22Rv1 (cell line): ENCODE measurements at regions not wholly inside any gene's neighbourhood (a gene's known extent, or its start where the extent isn't known, plus 50 kb on each side); places are given as distances from the start of the nearest gene placed in this dataset.
"Not testable (repeated sequence)": the region's sequence is repeated elsewhere in the genome, so short reads cannot be mapped to it uniquely, and the experiment has no call there.

Source experiments
- H3K27ac ChIP-seq: fragments of 450-650 bp; 2 replicates; pipeline ENCODE4 v1.5.1; 2017
- CTCF ChIP-seq: fragments of 450-650 bp; IDR thresholded peaks from 2 replicates; pipeline ENCODE4 v1.5.1; 2017; ENCODE audit warnings: mild to moderate bottlenecking
- ZFX ChIP-seq: fragments of 450-650 bp; IDR thresholded peaks from 2 replicates; pipeline ENCODE4 v1.6.1; 2017; ENCODE audit warnings: antibody characterized with exemption, borderline replicate concordance

- H3K27ac ChIP-seq = no peak overlapping the region
- TF ChIP-seq CTCF (peak; percentile 81), ZFX (no peak)
Measured at GRCh38 chr12:14238221-14238792, 127.2 kb upstream of the ATF7IP start.

GRCh38 chr12:14239350-14239934, 126.0 kb upstream of the ATF7IP start:
- H3K27ac ChIP-seq = no peak overlapping the region

DNA sequence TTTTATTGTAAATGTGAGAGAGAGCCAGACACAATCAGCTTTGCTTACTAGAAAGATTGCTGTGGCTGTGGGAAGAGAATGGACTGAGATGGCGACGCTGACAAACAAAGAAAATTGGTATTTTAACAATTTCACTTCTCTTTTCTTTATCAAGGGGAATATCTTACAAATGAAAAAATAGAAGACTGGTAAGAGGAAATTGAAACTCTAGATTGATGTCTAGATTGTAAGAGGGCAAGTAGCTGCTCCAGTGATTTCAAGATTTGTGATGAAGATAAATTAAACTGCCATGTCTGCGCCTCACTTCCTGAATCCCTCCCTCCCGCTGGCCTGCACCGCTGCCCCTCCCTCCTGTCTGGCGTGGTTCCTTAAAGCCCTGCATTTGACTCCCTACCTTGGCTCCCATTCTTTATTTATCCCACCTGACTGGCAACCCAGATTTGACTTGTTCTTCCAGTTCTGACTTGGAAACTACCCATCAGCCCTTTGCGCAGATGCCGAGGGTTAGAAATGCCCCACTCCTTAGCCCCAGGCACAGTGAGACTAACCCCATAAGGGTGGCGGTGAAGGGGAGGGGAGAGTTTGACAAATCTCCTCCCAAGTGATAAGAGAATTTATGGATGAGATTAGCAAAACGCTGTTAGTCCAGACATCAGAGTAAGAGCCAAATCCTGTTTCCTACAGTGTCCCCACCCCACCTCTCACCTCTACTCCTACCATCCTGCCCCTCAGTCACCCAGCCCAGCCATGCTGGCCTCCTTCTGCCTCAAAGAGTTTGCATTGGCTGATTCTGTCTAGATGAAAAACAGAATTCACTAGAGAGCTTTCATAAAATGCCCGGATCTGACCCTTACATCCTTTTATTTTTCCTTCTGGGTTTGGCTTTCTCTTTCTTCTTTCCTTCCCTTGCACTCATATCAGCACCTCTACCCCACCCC, 125.3 kb upstream of the ATF7IP start:
- no peak for TF ChIP-seq CTCF
- TF ChIP-seq ZFX = no peak
- no peak overlapping the region for H3K27ac ChIP-seq

More at GRCh38 chr12:14239350-14239934, 126.0 kb upstream of the ATF7IP start:
- TF ChIP-seq ZFX (no peak), CTCF (no peak)

DNA sequence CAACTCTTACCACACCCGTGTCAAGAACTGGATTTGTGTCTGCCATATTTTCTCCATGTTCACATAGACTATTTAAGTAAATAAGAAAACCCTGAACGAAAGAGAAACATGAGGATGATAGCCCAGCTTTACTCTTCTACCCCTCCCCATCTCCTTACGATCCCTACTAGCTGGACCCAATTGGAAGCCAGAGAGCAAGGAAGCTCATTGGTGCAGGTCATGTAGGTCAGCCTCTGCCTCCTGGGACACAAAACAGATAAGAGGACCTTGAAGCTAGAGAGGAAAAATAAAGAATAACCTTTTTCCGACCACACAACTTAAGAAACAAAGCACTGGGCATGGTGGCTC, 124.6 kb upstream of the ATF7IP start:
- H3K27ac ChIP-seq = no peak overlapping the region
- TF ChIP-seq ZFX = no peak
- TF ChIP-seq CTCF = no peak

- H3K27ac ChIP-seq = not testable (repeated sequence)
Measured at GRCh38 chr12:14242825-14243224, 122.7 kb upstream of the ATF7IP start.

DNA sequence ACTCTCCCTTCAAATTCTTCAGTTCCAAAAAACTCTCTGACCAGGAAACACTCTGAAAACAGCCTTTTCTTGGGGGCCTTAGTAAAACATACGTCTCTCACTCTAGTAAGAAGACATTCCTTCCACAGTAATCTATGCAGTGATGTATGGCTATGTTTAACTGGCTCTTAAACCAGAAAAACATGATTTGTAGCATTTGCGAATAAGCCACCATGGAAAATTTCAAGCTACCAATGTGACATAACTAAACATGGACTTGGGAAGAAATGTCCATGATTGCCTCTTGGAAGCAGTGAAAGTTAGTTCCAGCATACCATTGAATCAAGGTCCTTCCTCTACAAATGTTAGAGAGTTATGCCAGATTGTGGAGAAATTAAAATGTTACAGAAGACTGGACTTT, 121.5 kb upstream of the ATF7IP start:
- TF ChIP-seq CTCF (no peak), ZFX (no peak)
- no peak overlapping the region for H3K27ac ChIP-seq

DNA sequence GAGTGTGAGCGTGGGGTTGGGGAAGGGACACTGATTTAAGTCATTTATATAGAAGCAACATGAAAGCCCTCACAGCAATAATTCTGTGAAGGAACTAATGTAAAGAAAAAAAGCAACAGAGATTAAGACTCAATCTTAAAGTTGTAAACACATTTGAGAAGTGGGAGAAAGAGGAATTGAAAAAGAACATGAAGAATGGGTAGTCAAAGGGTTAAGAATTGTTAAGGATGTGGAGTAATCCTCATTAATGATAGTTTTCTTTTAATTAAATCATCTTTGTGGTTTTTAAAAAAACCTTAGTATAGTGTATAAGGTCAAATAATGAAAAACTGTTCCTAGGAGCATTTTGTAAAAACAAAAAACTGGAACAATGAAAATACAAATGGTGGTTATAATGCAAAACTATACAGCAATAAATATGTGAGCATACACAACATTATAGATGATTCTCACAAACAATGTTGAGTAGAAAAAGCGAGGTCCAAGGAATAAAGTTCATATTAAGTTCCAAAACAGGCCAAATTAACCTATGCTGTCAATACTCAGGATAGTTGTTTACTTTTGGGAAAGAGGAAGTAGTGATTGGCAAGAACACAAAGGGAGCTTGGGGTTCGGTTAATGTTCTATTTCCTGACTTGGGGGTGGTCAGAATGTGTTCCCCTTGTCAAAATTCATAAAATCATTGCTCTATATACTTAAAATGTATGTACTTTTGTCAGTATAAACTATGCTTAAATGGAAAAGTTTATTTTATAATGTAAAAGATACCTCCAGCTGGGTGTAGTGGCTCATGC, 120.4 kb upstream of the ATF7IP start:
- TF ChIP-seq CTCF (no peak), ZFX (no peak)
- no peak overlapping the region for H3K27ac ChIP-seq
